ENCODE measurements at regions not wholly inside any gene's neighbourhood (a gene's known extent, or its start where the extent isn't known, plus 50 kb on each side); places are given as distances from the start of the nearest gene placed in this dataset.

GRCh38 chr11:110955776-110956175, 243.5 kb upstream of the ARHGAP20 start:
- TF ChIP-seq ZNF274 (IDR thresholded peaks at IDR 0.05; ENCODE audit: low read depth, low read length), result no peak
- TF ChIP-seq YY1 (IDR thresholded peaks at IDR 0.05; ENCODE audit: insufficient read depth, insufficient read length), result no peak
